Activated CD8-positive, alpha-beta T cell treated with anti-CD3 and anti-CD28 coated beads for 36 hours (primary cell): ENCODE measurements at regions not wholly inside any gene's neighbourhood (a gene's known extent, or its start where the extent isn't known, plus 50 kb on each side); places are given as distances from the start of the nearest gene placed in this dataset.

ENCODE experiments used
- ATAC-seq: fragments of 200-7000 bp; cut with Tn5 transposase; one replicate; pipeline ENCODE4 v1.10.0; 2021; ENCODE audit warnings: mild to moderate bottlenecking, moderate library complexity
- CTCF ChIA-PET: fragments of 350-600 bp; sonication (Branson Sonifier 250); formaldehyde crosslinking; loops from one replicate; lab custom pipeline; 2021; ENCODE audit warnings: antibody characterized with exemption; lab: Charles Lee
- POLR2A ChIA-PET: fragments of 350-600 bp; sonication (Branson Sonifier 250); formaldehyde crosslinking; loops from one replicate; lab custom pipeline; 2021; ENCODE audit warnings: antibody characterized with exemption; lab: Charles Lee
- DNase-seq: peaks from one replicate; pipeline ENCODE4 v3.0.0-alpha.2; 2020
- H3K27ac Mint-ChIP-seq: one replicate; pipeline ENCODE4 v1.8.0; 2021; ENCODE audit warnings: mild to moderate bottlenecking, mixed read lengths
- H3K27me3 Mint-ChIP-seq: one replicate; pipeline ENCODE4 v1.8.0; 2021; ENCODE audit warnings: mixed read lengths
- H3K36me3 Mint-ChIP-seq: one replicate; pipeline ENCODE4 v1.8.0; 2021; ENCODE audit warnings: low read depth, mixed read lengths
- H3K4me1 Mint-ChIP-seq: one replicate; pipeline ENCODE4 v1.8.0; 2021; ENCODE audit warnings: low read depth, mixed read lengths
- H3K4me3 Mint-ChIP-seq: one replicate; pipeline ENCODE4 v1.8.0; 2021; ENCODE audit warnings: mild to moderate bottlenecking, moderate library complexity, mixed read lengths
- H3K9me3 Mint-ChIP-seq: one replicate; pipeline ENCODE4 v1.8.0; 2021; ENCODE audit warnings: mixed read lengths
- intact Hi-C: fragments of 100-400 bp; cut with micrococcal nuclease; formaldehyde crosslinking; loops from one replicate; pipeline ENCODE4 v1.10.0; 2022
- TF ChIP-seq, protein P1 (sequence below): fragments of 200-600 bp; IDR thresholded peaks from one replicate; pipeline ENCODE4 v1.8.0; 2022; ENCODE audit warnings: antibody characterized with exemption, mild to moderate bottlenecking

DNA sequence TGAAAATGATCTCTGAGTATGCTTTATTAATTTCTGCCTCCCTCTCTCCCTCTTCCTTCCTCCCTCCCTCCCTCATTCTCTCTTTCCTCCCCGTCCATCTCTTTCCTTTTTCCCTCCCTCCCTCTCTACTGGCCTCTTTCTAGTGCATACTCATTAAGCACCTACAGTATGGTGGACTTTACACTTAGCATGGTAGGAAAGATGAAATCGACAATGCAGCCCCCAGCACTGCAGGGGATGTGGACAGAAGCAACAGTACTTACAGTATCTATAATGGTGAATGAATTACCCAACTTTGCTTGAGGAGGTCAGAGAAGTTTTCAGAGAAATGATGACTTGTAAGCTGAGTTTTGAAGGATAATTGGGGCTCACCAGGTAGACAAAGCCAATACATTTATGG is 143.8 kb upstream of the RPS6KA3 start:
- Mint-ChIP-seq H3K27me3 (no peaks in the 10 kb centered on the region), H3K36me3 (peaks cover 3% of the 10 kb centered on the region), H3K4me1 (peaks cover 25% of the 10 kb centered on the region), H3K27ac (no peak overlapping the region), H3K4me3 (no peak overlapping the region), H3K9me3 (peaks cover 4% of the 10 kb centered on the region)
- ChIA-PET CTCF (no interaction called here), POLR2A (no interaction called here)
- DNase-seq (no peak), ATAC-seq (no peak)
- intact Hi-C loops, result loop anchor here (10.0 kb wide), 1 partner anchor 146 kb away; the partner anchor contains the start of gene RPS6KA3
- TF ChIP-seq, protein P1, sequence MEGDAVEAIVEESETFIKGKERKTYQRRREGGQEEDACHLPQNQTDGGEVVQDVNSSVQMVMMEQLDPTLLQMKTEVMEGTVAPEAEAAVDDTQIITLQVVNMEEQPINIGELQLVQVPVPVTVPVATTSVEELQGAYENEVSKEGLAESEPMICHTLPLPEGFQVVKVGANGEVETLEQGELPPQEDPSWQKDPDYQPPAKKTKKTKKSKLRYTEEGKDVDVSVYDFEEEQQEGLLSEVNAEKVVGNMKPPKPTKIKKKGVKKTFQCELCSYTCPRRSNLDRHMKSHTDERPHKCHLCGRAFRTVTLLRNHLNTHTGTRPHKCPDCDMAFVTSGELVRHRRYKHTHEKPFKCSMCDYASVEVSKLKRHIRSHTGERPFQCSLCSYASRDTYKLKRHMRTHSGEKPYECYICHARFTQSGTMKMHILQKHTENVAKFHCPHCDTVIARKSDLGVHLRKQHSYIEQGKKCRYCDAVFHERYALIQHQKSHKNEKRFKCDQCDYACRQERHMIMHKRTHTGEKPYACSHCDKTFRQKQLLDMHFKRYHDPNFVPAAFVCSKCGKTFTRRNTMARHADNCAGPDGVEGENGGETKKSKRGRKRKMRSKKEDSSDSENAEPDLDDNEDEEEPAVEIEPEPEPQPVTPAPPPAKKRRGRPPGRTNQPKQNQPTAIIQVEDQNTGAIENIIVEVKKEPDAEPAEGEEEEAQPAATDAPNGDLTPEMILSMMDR, result no peak

DNA sequence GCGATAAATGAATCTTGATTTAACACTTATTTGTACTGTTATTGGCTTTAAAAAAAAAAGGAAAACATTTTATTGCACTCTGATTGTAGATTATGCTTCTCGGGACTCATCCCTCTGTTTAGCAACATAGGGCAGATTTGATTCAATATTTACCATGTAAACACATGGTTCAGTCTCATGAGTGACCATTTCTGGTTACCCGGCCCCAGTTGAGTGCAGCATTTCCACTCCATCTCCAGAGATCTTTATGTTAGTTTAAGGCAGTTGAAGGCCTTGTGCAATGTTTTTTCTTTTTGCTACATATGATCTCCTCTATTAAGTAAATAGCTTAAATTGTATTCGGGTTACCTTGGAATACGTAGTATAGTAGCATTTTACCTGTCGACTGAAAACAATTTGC is 143.3 kb upstream of the RPS6KA3 start:
- H3K4me1 Mint-ChIP-seq, result peaks cover 25% of the 10 kb centered on the region
- POLR2A ChIA-PET, result no interaction called here
- intact Hi-C loops, result loop anchor here (10.0 kb wide), 1 partner anchor 145 kb away; the partner anchor contains the start of gene RPS6KA3
- CTCF ChIA-PET, result no interaction called here
- DNase-seq, result no peak
- H3K27ac Mint-ChIP-seq, result no peak overlapping the region
- H3K9me3 Mint-ChIP-seq, result peaks cover 4% of the 10 kb centered on the region
- H3K36me3 Mint-ChIP-seq, result peaks cover 3% of the 10 kb centered on the region
- no peak overlapping the region for H3K4me3 Mint-ChIP-seq
- ATAC-seq, result no peak
- H3K27me3 Mint-ChIP-seq, result no peaks in the 10 kb centered on the region
- TF ChIP-seq, protein P1, result no peak

DNA sequence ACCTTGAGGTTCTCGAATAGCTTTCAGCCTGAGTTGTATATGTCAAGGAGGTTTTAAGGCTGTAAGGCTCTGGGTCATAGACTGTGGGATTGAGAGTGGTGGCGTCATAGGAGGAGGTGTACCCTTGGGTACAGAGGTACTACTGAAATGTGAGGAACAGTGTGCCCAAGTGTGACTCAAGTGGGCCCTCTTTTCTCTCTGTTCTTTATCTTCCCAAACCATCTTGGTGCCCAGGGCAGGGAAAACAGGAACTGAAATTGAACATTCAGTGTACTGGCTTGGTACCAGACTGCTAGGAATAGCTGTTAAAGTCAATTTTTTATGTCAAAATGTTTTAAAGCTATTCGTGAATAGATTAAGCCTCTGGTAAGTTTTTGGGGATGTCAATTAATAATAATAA is 136.2 kb upstream of the RPS6KA3 start:
- TF ChIP-seq, protein P1, result no peak
- Mint-ChIP-seq H3K27ac (no peak overlapping the region), H3K27me3 (no peaks in the 10 kb centered on the region), H3K4me1 (peaks cover 11% of the 10 kb centered on the region), H3K36me3 (no peaks in the 10 kb centered on the region), H3K4me3 (no peak overlapping the region), H3K9me3 (no peaks in the 10 kb centered on the region)
- ChIA-PET POLR2A (interaction anchor here (0.9 kb wide), 1 partner anchor 10 kb away, joined by 3 read pairs; no protein-coding TSS in a partner anchor), CTCF (no interaction called here)
- intact Hi-C loops, result no loop called here
- no peak for ATAC-seq
- DNase-seq, result no peak

DNA sequence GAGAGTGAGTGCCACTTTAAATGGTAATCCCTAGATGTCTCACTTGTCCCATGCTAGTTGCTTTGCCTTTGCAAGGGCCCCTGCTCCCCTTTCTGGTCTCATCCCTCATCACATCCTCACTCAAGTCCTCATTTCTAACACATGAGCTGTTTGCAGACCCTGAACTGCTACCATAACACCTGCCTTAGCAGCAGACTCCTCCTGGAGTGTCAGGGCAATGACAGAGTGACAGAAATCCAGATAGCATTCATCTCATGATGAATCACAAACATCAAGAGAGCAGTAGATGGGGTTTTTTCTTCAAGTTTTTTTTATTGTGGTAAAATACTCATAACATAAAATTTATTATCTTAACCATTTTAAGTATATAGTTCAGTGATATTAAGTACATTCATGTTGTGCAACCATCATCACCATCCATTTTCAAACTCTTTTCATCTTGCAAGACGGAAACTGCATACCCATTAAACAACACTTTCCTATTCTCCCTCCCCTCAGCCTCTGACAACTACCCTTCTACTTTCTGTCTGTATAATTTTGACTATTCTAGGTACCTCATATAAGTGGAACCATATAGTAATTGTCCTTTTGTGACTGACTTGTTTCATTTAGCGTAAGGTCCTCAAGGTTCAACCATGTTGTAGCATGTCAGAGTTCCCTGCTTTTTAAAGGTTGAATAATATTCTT is 133.2 kb upstream of the RPS6KA3 start:
- ATAC-seq, result peak; percentile 61
- Mint-ChIP-seq H3K27me3 (no peaks in the 10 kb centered on the region), H3K27ac (no peak overlapping the region), H3K9me3 (no peaks in the 10 kb centered on the region), H3K4me3 (no peak overlapping the region), H3K4me1 (peaks cover 11% of the 10 kb centered on the region), H3K36me3 (no peaks in the 10 kb centered on the region)
- TF ChIP-seq, protein P1, result no peak
- DNase-seq, result no peak
- CTCF ChIA-PET, result no interaction called here
- POLR2A ChIA-PET, result no interaction called here
- intact Hi-C loops, result no loop called here

DNA sequence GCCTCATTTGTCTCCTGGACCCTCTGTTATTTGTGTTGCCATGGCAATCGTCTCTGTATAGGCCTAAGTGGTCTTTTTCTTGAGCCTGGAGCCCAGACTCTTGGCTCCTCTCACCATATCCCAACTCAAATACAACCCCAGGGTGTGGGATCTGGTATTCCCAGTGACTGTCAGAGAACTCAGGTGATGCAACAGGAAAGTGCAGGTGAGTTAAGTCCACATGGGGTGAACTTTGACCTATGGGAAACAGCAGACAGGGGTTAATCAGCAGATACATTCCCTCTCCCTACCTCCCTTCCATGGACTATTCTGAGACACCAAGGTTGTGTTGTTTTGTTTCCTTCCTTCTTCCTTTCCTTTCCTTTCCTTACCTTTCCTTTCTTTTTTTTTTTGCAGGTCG is 130.9 kb upstream of the RPS6KA3 start:
- H3K27ac Mint-ChIP-seq, result no peak overlapping the region
- no peaks in the 10 kb centered on the region for H3K27me3 Mint-ChIP-seq
- TF ChIP-seq, protein P1, result no peak
- H3K9me3 Mint-ChIP-seq, result no peaks in the 10 kb centered on the region
- ChIA-PET CTCF (interaction anchor here (1.0 kb wide), 1 partner anchor 43 kb away, joined by 3 read pairs; no protein-coding TSS in a partner anchor), POLR2A (no interaction called here)
- intact Hi-C loops, result no loop called here
- no peaks in the 10 kb centered on the region for H3K36me3 Mint-ChIP-seq
- DNase-seq, result no peak
- no peak overlapping the region for H3K4me3 Mint-ChIP-seq
- no peak for ATAC-seq
- peaks cover 11% of the 10 kb centered on the region for H3K4me1 Mint-ChIP-seq
